CD4-positive, alpha-beta T cell (primary cell): ENCODE measurements at regions not wholly inside any gene's neighbourhood (a gene's known extent, or its start where the extent isn't known, plus 50 kb on each side); places are given as distances from the start of the nearest gene placed in this dataset.

Source experiments
- ATAC-seq: fragments of 200-7000 bp; cut with Tn5 transposase; one replicate; pipeline ENCODE4 v1.10.0; 2022; ENCODE audit warnings: mild to moderate bottlenecking; ENCODE audit not compliant: poor library complexity
- CTCF ChIA-PET: fragments of 350-600 bp; sonication (Branson Sonifier 250); formaldehyde crosslinking; loops from one replicate; lab custom pipeline; 2021; ENCODE audit warnings: antibody characterized with exemption, inconsistent platforms; lab: Charles Lee
- POLR2A ChIA-PET: fragments of 350-600 bp; sonication (Branson Sonifier 250); formaldehyde crosslinking; loops from one replicate; lab custom pipeline; 2021; ENCODE audit warnings: antibody characterized with exemption, inconsistent platforms; lab: Charles Lee
- DNase-seq, 14 experiments: peaks; one replicate each; pipeline ENCODE4 v3.0.0-alpha.2; 2013 to 2020; ENCODE audit warnings: mixed read lengths in 2 of 14
- H3K27ac ChIP-seq, 2 donors: one replicate each; pipeline versions ENCODE4 v1.5.1 to v1.7.0; 2013; ENCODE audit warnings: low read length in 2 of 2, low read depth in 1 of 2, mild to moderate bottlenecking in 1 of 2
- H3K27me3 ChIP-seq, 2 experiments: 1 replicate in 1 of 2; 2 replicates in 1 of 2; pipeline versions ENCODE4 v1.6.1 to v1.7.0; 2013; ENCODE audit warnings: low read length in 2 of 2, control low read depth in 1 of 2, mild to moderate bottlenecking in 1 of 2, moderate library complexity in 1 of 2; ENCODE audit not compliant: insufficient read depth in 2 of 2, control insufficient read depth in 1 of 2
- H3K36me3 ChIP-seq: one replicate; pipeline ENCODE4 v1.6.1; 2013; ENCODE audit warnings: low read length, control low read depth; ENCODE audit not compliant: insufficient read depth
- H3K4me1 ChIP-seq: one replicate; pipeline ENCODE4 v1.6.1; 2013; ENCODE audit warnings: low read length, control low read depth; ENCODE audit not compliant: insufficient read depth
- H3K4me3 ChIP-seq: one replicate; pipeline ENCODE4 v1.5.1; 2013; ENCODE audit warnings: mild to moderate bottlenecking, low read length, moderate library complexity
- H3K9me3 ChIP-seq, 2 experiments: 1 replicate in 1 of 2; 2 replicates in 1 of 2; pipeline versions ENCODE4 v1.6.1 to v1.7.0; 2013; ENCODE audit warnings: low read length in 2 of 2, mild to moderate bottlenecking in 2 of 2, control low read depth in 1 of 2, moderate library complexity in 1 of 2; ENCODE audit not compliant: control insufficient read depth in 1 of 2, insufficient read depth in 1 of 2
- H3K27ac Mint-ChIP-seq: one replicate; pipeline ENCODE4 v1.8.0; 2020; ENCODE audit warnings: mixed read lengths
- H3K27me3 Mint-ChIP-seq: one replicate; pipeline ENCODE4 v1.8.0; 2021; ENCODE audit warnings: mixed read lengths
- H3K36me3 Mint-ChIP-seq: one replicate; pipeline ENCODE4 v1.8.0; 2021; ENCODE audit warnings: low read depth, mixed read lengths
- H3K4me1 Mint-ChIP-seq: one replicate; pipeline ENCODE4 v1.8.0; 2021; ENCODE audit warnings: low read depth, mixed read lengths
- H3K4me3 Mint-ChIP-seq: one replicate; pipeline ENCODE4 v1.8.0; 2020; ENCODE audit warnings: mild to moderate bottlenecking, mixed read lengths
- H3K9me3 Mint-ChIP-seq: one replicate; pipeline ENCODE4 v1.8.0; 2020; ENCODE audit warnings: mixed read lengths
- CTCF ChIP-seq: fragments of 200-600 bp; IDR thresholded peaks from one replicate; pipeline ENCODE4 v1.8.0; 2022; ENCODE audit warnings: antibody characterized with exemption, mild to moderate bottlenecking
- intact Hi-C, 2 experiments: fragments of 100-400 bp; cut with DNase I in 1 of 2; cut with micrococcal nuclease in 1 of 2; formaldehyde crosslinking; loops; one replicate each; pipeline versions ENCODE4 v1.15.1 to v1.9.0; 2023 to 2025; cut with DNase I, micrococcal nuclease

DNA sequence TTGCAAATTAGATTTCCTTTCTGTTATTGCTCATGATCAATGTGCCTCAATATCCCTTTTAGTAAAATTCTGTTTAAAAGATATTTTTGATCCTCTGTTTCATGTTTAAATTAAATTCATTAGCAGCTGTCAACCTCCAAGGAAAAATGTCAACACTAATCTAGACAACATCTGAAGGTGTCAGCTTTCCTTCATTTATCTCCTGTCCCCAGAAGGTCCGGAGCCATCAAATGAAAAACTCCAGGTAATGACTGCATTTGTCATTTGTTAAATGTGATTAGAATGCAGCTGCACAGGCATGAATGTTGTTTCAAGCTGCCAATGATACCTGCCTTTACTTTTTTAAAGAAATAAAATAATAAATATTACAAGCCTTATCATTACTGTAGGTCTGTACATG is 463.7 kb upstream of the SEMA3A start:
- H3K27me3 Mint-ChIP-seq, result no peaks in the 10 kb centered on the region
- ChIA-PET CTCF (no interaction called here), POLR2A (no interaction called here)
- Histone ChIP-seq H3K4me3 (no peak overlapping the region), H3K36me3 (no peaks in the 10 kb centered on the region), H3K27me3 (no peaks in the 10 kb centered on the region), H3K4me1 (no peaks in the 10 kb centered on the region), H3K27ac (no peak overlapping the region), H3K9me3 (no peaks in the 10 kb centered on the region)
- H3K9me3 Mint-ChIP-seq, result no peaks in the 10 kb centered on the region
- no peak overlapping the region for H3K4me3 Mint-ChIP-seq
- no peaks in the 10 kb centered on the region for H3K36me3 Mint-ChIP-seq
- no peaks in the 10 kb centered on the region for H3K4me1 Mint-ChIP-seq
- DNase-seq (no peak), ATAC-seq (no peak)
- no peak for TF ChIP-seq CTCF
- no peak overlapping the region for H3K27ac Mint-ChIP-seq
- intact Hi-C loops, result no loop called here

DNA sequence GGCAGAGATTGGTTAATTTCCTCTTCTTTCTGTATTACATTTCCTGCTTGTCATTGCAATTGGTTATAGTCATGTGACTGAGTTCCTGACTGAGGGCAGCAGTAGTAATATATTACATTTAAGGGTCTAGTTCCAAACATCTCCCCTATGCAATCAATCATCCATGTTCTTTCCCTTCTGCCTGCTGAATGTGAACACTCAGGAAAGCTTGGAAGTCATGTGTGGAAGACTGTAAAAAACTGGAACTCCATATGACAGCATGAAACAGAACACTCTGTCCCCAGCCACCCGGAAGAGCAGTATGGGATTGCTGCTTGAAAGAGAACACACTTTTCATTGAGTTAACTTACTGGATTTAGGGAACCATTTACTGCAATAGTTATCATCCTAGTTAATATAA is 459.7 kb upstream of the SEMA3A start:
- H3K4me1 Mint-ChIP-seq, result no peaks in the 10 kb centered on the region
- no peak overlapping the region for H3K27ac Mint-ChIP-seq
- POLR2A ChIA-PET, result no interaction called here

DNA sequence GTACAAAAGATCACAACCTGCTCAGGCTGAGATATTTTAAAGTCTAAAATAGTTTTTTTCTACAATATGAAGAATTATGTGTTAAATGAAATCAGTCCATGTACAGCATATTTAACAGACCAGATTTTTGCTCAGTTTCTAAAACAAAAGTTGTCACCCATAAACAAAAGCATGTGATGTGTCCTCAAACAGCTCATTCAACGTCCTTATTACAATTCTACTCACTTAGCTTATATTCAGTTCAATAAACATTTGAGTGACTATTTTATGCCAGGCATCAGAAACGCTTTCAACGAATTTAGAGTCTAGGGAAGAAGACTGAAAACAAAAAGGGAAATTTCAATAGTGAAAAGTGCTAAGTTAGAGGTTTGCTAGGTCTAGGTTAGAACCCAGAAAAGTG is 457.3 kb upstream of the SEMA3A start:
- no peak overlapping the region for H3K4me3 ChIP-seq
- no peak for TF ChIP-seq CTCF
- H3K9me3 ChIP-seq, result no peaks in the 10 kb centered on the region
- no peak for ATAC-seq
- H3K4me1 ChIP-seq, result no peaks in the 10 kb centered on the region
- no peak overlapping the region for H3K27ac ChIP-seq
- ChIA-PET POLR2A (interaction anchor here (0.9 kb wide), 1 partner anchor 36 kb away, joined by 3 read pairs; no protein-coding TSS in a partner anchor), CTCF (no interaction called here)
- Mint-ChIP-seq H3K9me3 (no peaks in the 10 kb centered on the region), H3K27me3 (no peaks in the 10 kb centered on the region), H3K4me3 (no peak overlapping the region), H3K27ac (no peak overlapping the region), H3K4me1 (no peaks in the 10 kb centered on the region), H3K36me3 (no peaks in the 10 kb centered on the region)
- intact Hi-C loops, result no loop called here
- H3K36me3 ChIP-seq, result no peaks in the 10 kb centered on the region
- no peaks in the 10 kb centered on the region for H3K27me3 ChIP-seq
- no peak for DNase-seq

More for the DNA sequence above, 459.7 kb upstream of the SEMA3A start:
- DNase-seq (no peak), ATAC-seq (no peak)
- intact Hi-C loops, result no loop called here
- CTCF ChIA-PET, result no interaction called here
- Histone ChIP-seq H3K4me1 (no peaks in the 10 kb centered on the region), H3K9me3 (no peaks in the 10 kb centered on the region), H3K4me3 (no peak overlapping the region), H3K27me3 (no peaks in the 10 kb centered on the region), H3K27ac (no peak overlapping the region), H3K36me3 (no peaks in the 10 kb centered on the region)
- H3K27me3 Mint-ChIP-seq, result no peaks in the 10 kb centered on the region
- no peaks in the 10 kb centered on the region for H3K9me3 Mint-ChIP-seq
- no peak for TF ChIP-seq CTCF
- H3K36me3 Mint-ChIP-seq, result no peaks in the 10 kb centered on the region
- no peak overlapping the region for H3K4me3 Mint-ChIP-seq
